Fibroblast of mammary gland (primary cell): ENCODE measurements at regions not wholly inside any gene's neighbourhood (a gene's known extent, or its start where the extent isn't known, plus 50 kb on each side); places are given as distances from the start of the nearest gene placed in this dataset.

Source experiments
- DNase-seq: peaks from one replicate; pipeline ENCODE4 v3.0.0-alpha.2; 2010; ENCODE audit warnings: low read depth
- H3K4me3 ChIP-seq: 2 replicates; pipeline ENCODE4 v1.5.1; 2011; ENCODE audit warnings: low read depth, mild to moderate bottlenecking, low read length, moderate library complexity; ENCODE audit not compliant: control insufficient read depth
- CTCF ChIP-seq: conservative IDR thresholded peaks from 2 replicates; pipeline ENCODE4 v1.5.1; 2011; ENCODE audit warnings: low read depth, low read length, inconsistent platforms; ENCODE audit not compliant: control insufficient read depth, insufficient read depth

- TF ChIP-seq CTCF = no peak
- DNase-seq = no peak
- no peak overlapping the region for H3K4me3 ChIP-seq
Observed at GRCh38 chr13:26500618-26501320, 56.7 kb upstream of the WASF3 start.

GRCh38 chr13:26501641-26502040, 55.8 kb upstream of the WASF3 start:
- TF ChIP-seq CTCF = no peak
- DNase-seq = no peak
- no peak overlapping the region for H3K4me3 ChIP-seq

GRCh38 chr13:26502826-26503225, 54.7 kb upstream of the WASF3 start:
- peak; percentile 22 for TF ChIP-seq CTCF
- DNase-seq = peak; percentile 94
- H3K4me3 ChIP-seq = no peak overlapping the region

- DNase-seq = peak; percentile 19
Observed at GRCh38 chr13:26503826-26504594, 53.5 kb upstream of the WASF3 start.

More at GRCh38 chr13:26503826-26504594, 53.5 kb upstream of the WASF3 start:
- no peak overlapping the region for H3K4me3 ChIP-seq
- TF ChIP-seq CTCF = no peak
